Upper lobe of right lung (tissue), 1 donor: ENCODE measurements at regions not wholly inside any gene's neighbourhood (a gene's known extent, or its start where the extent isn't known, plus 50 kb on each side); places are given as distances from the start of the nearest gene placed in this dataset.

ENCODE experiments used
- ATAC-seq: fragments of 200-7000 bp; cut with Tn5 transposase; one replicate; pipeline ENCODE4 v1.9.1; 2020; ENCODE audit warnings: mild to moderate bottlenecking, moderate library complexity
- DNase-seq: peaks from one replicate; pipeline ENCODE4 v3.0.0-alpha.2; 2020
- H3K27ac ChIP-seq: fragments of 200-600 bp; one replicate; pipeline ENCODE4 v1.8.0; 2022
- H3K27me3 ChIP-seq: fragments of 200-600 bp; one replicate; pipeline ENCODE4 v1.8.0; 2022; ENCODE audit warnings: mild to moderate bottlenecking
- H3K36me3 ChIP-seq: fragments of 200-600 bp; one replicate; pipeline ENCODE4 v1.8.0; 2022
- H3K4me1 ChIP-seq: fragments of 200-600 bp; one replicate; pipeline ENCODE4 v1.8.0; 2022
- H3K4me3 ChIP-seq: fragments of 200-600 bp; one replicate; pipeline ENCODE4 v1.8.0; 2022; ENCODE audit warnings: mild to moderate bottlenecking
- H3K9me3 ChIP-seq: fragments of 200-600 bp; one replicate; pipeline ENCODE4 v1.8.0; 2022
- CTCF ChIP-seq: fragments of 200-600 bp; IDR thresholded peaks from one replicate; pipeline ENCODE4 v1.8.0; 2022; ENCODE audit warnings: antibody characterized with exemption
- intact Hi-C: fragments of 100-400 bp; cut with DNase I; formaldehyde crosslinking; loops from one replicate; pipeline ENCODE4 v1.11.0; 2022
- donor health status: DM: no; HTN: yes; CAD: no; lungs with severe emphysema.

- intact Hi-C loops: no loop called here
- no peak for ATAC-seq
- H3K27ac ChIP-seq: no peak overlapping the region
- no peaks in the 10 kb centered on the region for H3K36me3 ChIP-seq
- no peak for TF ChIP-seq CTCF
- no peak for DNase-seq
- no peaks in the 10 kb centered on the region for H3K4me1 ChIP-seq
- no peaks in the 10 kb centered on the region for H3K27me3 ChIP-seq
- no peaks in the 10 kb centered on the region for H3K9me3 ChIP-seq
- no peak overlapping the region for H3K4me3 ChIP-seq
Measured at GRCh38 chr20:61184194-61184593, 67.9 kb upstream of the CDH4 start.

- DNase-seq (no peak), ATAC-seq (no peak)
- H3K36me3 ChIP-seq: no peaks in the 10 kb centered on the region
- H3K27me3 ChIP-seq: no peaks in the 10 kb centered on the region
- H3K27ac ChIP-seq: no peak overlapping the region
- no peaks in the 10 kb centered on the region for H3K4me1 ChIP-seq
- H3K4me3 ChIP-seq: no peak overlapping the region
- no peaks in the 10 kb centered on the region for H3K9me3 ChIP-seq
- intact Hi-C loops: no loop called here
- no peak for TF ChIP-seq CTCF
Measured at GRCh38 chr20:61185181-61185580, 66.9 kb upstream of the CDH4 start.

- Histone ChIP-seq H3K27ac (no peak overlapping the region), H3K4me3 (no peak overlapping the region)
- intact Hi-C loops: no loop called here
Measured at GRCh38 chr20:61185841-61186601, 66.0 kb upstream of the CDH4 start.

GRCh38 chr20:61186771-61187472, 65.1 kb upstream of the CDH4 start:
- Histone ChIP-seq H3K4me1 (no peaks in the 10 kb centered on the region), H3K36me3 (no peaks in the 10 kb centered on the region), H3K27ac (no peak overlapping the region), H3K27me3 (no peaks in the 10 kb centered on the region), H3K4me3 (no peak overlapping the region), H3K9me3 (no peaks in the 10 kb centered on the region)
- no peak for ATAC-seq
- DNase-seq: no peak
- no peak for TF ChIP-seq CTCF
- intact Hi-C loops: no loop called here

More at GRCh38 chr20:61185841-61186601, 66.0 kb upstream of the CDH4 start:
- ATAC-seq (peak; percentile 60), DNase-seq (no peak)
- Histone ChIP-seq H3K27me3 (no peaks in the 10 kb centered on the region), H3K4me1 (no peaks in the 10 kb centered on the region), H3K36me3 (no peaks in the 10 kb centered on the region), H3K9me3 (no peaks in the 10 kb centered on the region)
- TF ChIP-seq CTCF: no peak

- ATAC-seq (no peak), DNase-seq (no peak)
- H3K4me3 ChIP-seq: no peak overlapping the region
- no peaks in the 10 kb centered on the region for H3K9me3 ChIP-seq
- H3K27ac ChIP-seq: no peak overlapping the region
- no peak for TF ChIP-seq CTCF
- intact Hi-C loops: no loop called here
- H3K36me3 ChIP-seq: no peaks in the 10 kb centered on the region
- no peaks in the 10 kb centered on the region for H3K4me1 ChIP-seq
- H3K27me3 ChIP-seq: no peaks in the 10 kb centered on the region
Measured at GRCh38 chr20:61189534-61189933, 62.5 kb upstream of the CDH4 start.
